Mammary epithelial cell (primary cell): ENCODE measurements at regions not wholly inside any gene's neighbourhood (a gene's known extent, or its start where the extent isn't known, plus 50 kb on each side); places are given as distances from the start of the nearest gene placed in this dataset.

Source experiments
- CTCF ChIP-seq, 2 donors: IDR thresholded peaks in 1 of 2; conservative IDR thresholded peaks in 1 of 2; 2 replicates each; pipeline ENCODE4 v1.5.1; 2011 to 2012; ENCODE audit warnings: inconsistent platforms in 2 of 2, low read length in 2 of 2, mild to moderate bottlenecking in 2 of 2, control low read depth in 1 of 2, low read depth in 1 of 2; ENCODE audit not compliant: insufficient read depth in 1 of 2; ENCODE audit errors: extremely low read depth in 1 of 2
- EZH2 ChIP-seq: IDR thresholded peaks from 2 replicates; pipeline ENCODE4 v1.6.1; 2012; ENCODE audit warnings: low read length, inconsistent platforms, borderline replicate concordance

GRCh38 chr6:163661272-163661671, 246.8 kb downstream of the QKI start:
- TF ChIP-seq EZH2 (no peak), CTCF (conservative IDR thresholded peaks at IDR 0.05 in 1 of 2, IDR thresholded peaks at IDR 0.05 in 1 of 2; ENCODE audit: extremely low read depth in 1 of 2, insufficient read depth in 1 of 2, low read depth in 1 of 2, low read length in 2 of 2) (no peak)
